Common myeloid progenitor, CD34-positive (primary cell): ENCODE measurements at regions not wholly inside any gene's neighbourhood (a gene's known extent, or its start where the extent isn't known, plus 50 kb on each side); places are given as distances from the start of the nearest gene placed in this dataset.

Experiments used
- CTCF ChIA-PET: fragments of 350-600 bp; sonication (Branson Sonifier 250); formaldehyde crosslinking; loops from one replicate; lab custom pipeline; 2021; ENCODE audit warnings: antibody characterized with exemption; lab: Charles Lee
- POLR2A ChIA-PET: fragments of 350-600 bp; sonication (Branson Sonifier 250); formaldehyde crosslinking; loops from one replicate; lab custom pipeline; 2021; ENCODE audit warnings: antibody characterized with exemption; lab: Charles Lee
- DNase-seq, 3 donors: peaks; one replicate each; pipeline versions ENCODE4 v3.0.0 to v3.0.0-alpha.2; 2013
- H3K27ac ChIP-seq, 2 experiments: 1 replicate in 1 of 2; 2 replicates in 1 of 2; pipeline ENCODE4 v1.7.0; 2013; ENCODE audit warnings: inconsistent platforms in 2 of 2, low read length in 2 of 2, mild to moderate bottlenecking in 2 of 2, low read depth in 1 of 2, moderate library complexity in 1 of 2; ENCODE audit not compliant: severe bottlenecking in 2 of 2, insufficient read depth in 1 of 2, poor library complexity in 1 of 2
- H3K27me3 ChIP-seq, 5 experiments: replicated peaks in 2 of 5; 1 replicate in 3 of 5; 2 replicates in 2 of 5; pipeline versions ENCODE4 v1.6.1 to v1.7.0; 2013; ENCODE audit warnings: low read length in 4 of 5, mild to moderate bottlenecking in 2 of 5, moderate library complexity in 2 of 5, inconsistent platforms in 1 of 5; ENCODE audit not compliant: insufficient read depth in 5 of 5, control insufficient read depth in 4 of 5
- H3K36me3 ChIP-seq, 4 experiments: 1 replicate in 2 of 4; 2 replicates in 2 of 4; pipeline versions ENCODE4 v1.6.1 to v1.7.0; 2013; ENCODE audit warnings: low read length in 3 of 4, control low read depth in 1 of 4, mild to moderate bottlenecking in 1 of 4; ENCODE audit not compliant: control insufficient read depth in 4 of 4, insufficient read depth in 4 of 4
- H3K4me1 ChIP-seq, 4 experiments: 1 replicate in 3 of 4; 2 replicates in 1 of 4; pipeline versions ENCODE4 v1.6.1 to v1.7.1; 2013; ENCODE audit warnings: low read length in 3 of 4, mild to moderate bottlenecking in 3 of 4, control low read depth in 1 of 4, inconsistent platforms in 1 of 4, moderate library complexity in 1 of 4; ENCODE audit not compliant: control insufficient read depth in 4 of 4, insufficient read depth in 4 of 4; ENCODE audit errors: control extremely low read depth in 1 of 4
- H3K4me3 ChIP-seq, 7 experiments: 1 replicate in 4 of 7; 2 replicates in 3 of 7; pipeline versions ENCODE4 v1.5.1 to v1.7.0; 2013; ENCODE audit warnings: mild to moderate bottlenecking in 7 of 7, low read length in 6 of 7, moderate library complexity in 6 of 7, inconsistent platforms in 2 of 7, low read depth in 2 of 7, control low read depth in 1 of 7; ENCODE audit not compliant: insufficient read depth in 4 of 7, control insufficient read depth in 1 of 7; ENCODE audit errors: extremely low read depth in 1 of 7
- H3K9me3 ChIP-seq, 5 experiments: 1 replicate in 4 of 5; 2 replicates in 1 of 5; pipeline versions ENCODE4 v1.6.1 to v1.7.1; 2013; ENCODE audit warnings: low read length in 4 of 5, mild to moderate bottlenecking in 2 of 5, inconsistent platforms in 1 of 5, low read depth in 1 of 5, moderate library complexity in 1 of 5; ENCODE audit not compliant: control insufficient read depth in 4 of 5, insufficient read depth in 2 of 5; ENCODE audit errors: control extremely low read depth in 1 of 5
- WGBS: methylation state at CpG from one replicate; pipeline ENCODE4 v1.1.5; 2013; ENCODE audit not compliant: insufficient coverage; 5-methylcytosine and 5-hydroxymethylcytosine counted together

DNA sequence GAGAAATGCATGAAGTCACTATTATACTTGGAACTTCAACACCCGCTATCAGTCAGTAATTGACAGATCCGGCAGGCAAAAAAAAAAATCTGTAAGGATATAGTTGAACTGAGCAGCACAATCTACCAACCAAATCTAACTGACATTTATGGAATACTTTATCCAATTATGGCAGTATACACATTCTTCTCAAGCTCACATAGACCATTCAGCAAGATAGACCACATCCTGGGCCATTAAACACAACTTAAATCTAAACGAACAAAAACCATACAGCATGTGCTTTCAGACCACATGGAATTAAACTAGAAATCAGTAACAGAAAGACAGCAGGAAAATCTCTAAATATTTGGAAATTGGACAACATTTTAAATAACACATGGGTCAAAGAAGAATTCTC is 112.7 kb downstream of the MPP7 start:
- H3K9me3 ChIP-seq = peaks cover 0 to 2% (median 0%) of the 10 kb centered on the region in 5 experiments
- H3K27me3 ChIP-seq = no peaks in the 10 kb centered on the region
- no peak overlapping the region for H3K27ac ChIP-seq
- ChIA-PET POLR2A (no interaction called here), CTCF (no interaction called here)
- no peak for DNase-seq
- no peaks in the 10 kb centered on the region for H3K4me1 ChIP-seq
- WGBS = 84% methylated on average over 2 of the region's 3 CpGs
- H3K4me3 ChIP-seq = no peak overlapping the region
- no peaks in the 10 kb centered on the region for H3K36me3 ChIP-seq

GRCh38 chr10:28188526-28188925 is 114.3 kb downstream of the MPP7 start:
- no peaks in the 10 kb centered on the region for H3K4me1 ChIP-seq
- WGBS = no CpG with 5 or more reads among the region's 3 CpGs
- POLR2A ChIA-PET = no interaction called here

DNA sequence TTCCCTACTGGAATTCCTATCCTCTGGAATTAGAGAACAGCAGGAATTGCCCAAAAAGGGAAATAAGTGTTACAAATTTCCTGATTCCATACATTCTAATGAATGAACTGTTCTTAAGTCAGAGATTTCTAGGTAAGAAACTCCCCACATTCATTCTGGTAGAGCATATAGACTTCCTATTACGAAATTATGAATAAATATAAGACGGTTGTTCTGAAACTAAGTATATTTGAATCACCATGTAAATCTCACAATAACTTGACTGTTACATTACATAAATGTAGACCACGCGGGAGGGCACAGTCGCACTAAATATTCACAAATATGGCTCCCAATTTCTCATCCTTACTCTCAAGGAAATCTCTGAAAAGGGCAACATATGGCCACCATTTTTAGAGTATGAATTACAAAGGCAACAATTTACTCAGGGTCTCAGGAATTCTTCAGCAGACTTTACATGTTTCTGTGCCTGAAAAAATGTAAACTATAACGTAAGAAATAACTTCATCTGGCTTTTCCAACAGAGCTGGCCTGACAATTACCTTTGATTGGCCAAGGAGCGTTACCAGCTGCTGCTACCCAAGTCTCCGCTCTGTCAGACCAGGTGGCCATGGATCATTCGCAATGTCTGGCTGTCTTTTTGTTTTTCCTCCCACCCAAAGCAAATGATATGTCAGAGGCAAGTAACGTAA is 115.8 kb downstream of the MPP7 start:
- Histone ChIP-seq H3K36me3 (no peaks in the 10 kb centered on the region), H3K4me1 (no peaks in the 10 kb centered on the region), H3K27ac (no peak overlapping the region), H3K4me3 (no peak overlapping the region), H3K27me3 (no peaks in the 10 kb centered on the region), H3K9me3 (peaks cover 0 to 2% (median 0%) of the 10 kb centered on the region in 5 experiments)
- 98% methylated on average over 7 of the region's 10 CpGs for WGBS
- no peak for DNase-seq
- ChIA-PET CTCF (no interaction called here), POLR2A (no interaction called here)

More at GRCh38 chr10:28188526-28188925, 114.3 kb downstream of the MPP7 start:
- H3K27ac ChIP-seq = no peak overlapping the region
- CTCF ChIA-PET = no interaction called here
- DNase-seq = no peak
- peaks cover 0 to 2% (median 0%) of the 10 kb centered on the region in 5 experiments for H3K9me3 ChIP-seq
- H3K36me3 ChIP-seq = no peaks in the 10 kb centered on the region
- no peaks in the 10 kb centered on the region for H3K27me3 ChIP-seq
- no peak overlapping the region for H3K4me3 ChIP-seq

DNA sequence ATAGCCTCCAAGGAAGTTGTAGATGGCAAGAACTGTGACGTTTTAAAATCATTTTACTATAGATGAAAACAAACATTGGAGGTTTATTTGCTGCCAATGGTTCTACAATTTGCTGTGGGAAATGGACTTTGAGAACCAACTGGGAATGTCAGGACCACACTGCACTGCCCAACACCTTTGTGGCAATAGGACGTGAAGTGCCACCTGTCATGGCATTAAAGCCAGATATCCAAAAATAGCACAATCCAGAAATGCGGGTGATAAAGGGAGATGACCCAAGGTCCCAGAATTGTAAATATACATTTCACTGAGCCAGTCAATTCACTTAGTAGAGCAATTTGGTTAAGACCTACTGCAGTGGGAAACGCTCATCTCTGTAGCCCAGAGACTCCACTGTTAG is 116.4 kb downstream of the MPP7 start:
- ChIA-PET POLR2A (no interaction called here), CTCF (no interaction called here)
- Histone ChIP-seq H3K27ac (no peak overlapping the region), H3K4me1 (no peaks in the 10 kb centered on the region), H3K36me3 (no peaks in the 10 kb centered on the region), H3K27me3 (no peaks in the 10 kb centered on the region), H3K9me3 (peaks cover 0 to 2% (median 0%) of the 10 kb centered on the region in 5 experiments), H3K4me3 (no peak overlapping the region)
- 100% methylated on average over 1 of the region's 4 CpGs for WGBS
- no peak for DNase-seq

- H3K9me3 ChIP-seq = no peaks in the 10 kb centered on the region
- H3K27ac ChIP-seq = no peak overlapping the region
- no CpG with 5 or more reads among the region's 1 CpG for whole genome bisulfite sequencing
- ChIA-PET CTCF (no interaction called here), POLR2A (no interaction called here)
- no peaks in the 10 kb centered on the region for H3K27me3 ChIP-seq
- no peak for DNase-seq
- H3K4me1 ChIP-seq = no peaks in the 10 kb centered on the region
- H3K4me3 ChIP-seq = no peak overlapping the region
- no peaks in the 10 kb centered on the region for H3K36me3 ChIP-seq
Observed at GRCh38 chr10:28184810-28185209, 118.1 kb downstream of the MPP7 start.

GRCh38 chr10:28181478-28182096 is 121.3 kb downstream of the MPP7 start:
- H3K4me1 ChIP-seq = peaks cover 0 to 13% (median 5%) of the 10 kb centered on the region in 4 experiments
- H3K9me3 ChIP-seq = no peaks in the 10 kb centered on the region
- CTCF ChIA-PET = interaction anchor here (1.0 kb wide), 1 partner anchor 441 kb away, joined by 3 read pairs; no protein-coding TSS in a partner anchor
- H3K27ac ChIP-seq = no peak overlapping the region
- no peak for DNase-seq
- WGBS = 86% methylated on average over 4 of the region's 7 CpGs
- no peaks in the 10 kb centered on the region for H3K36me3 ChIP-seq
- H3K4me3 ChIP-seq = no peak overlapping the region
- POLR2A ChIA-PET = no interaction called here
- H3K27me3 ChIP-seq = no peaks in the 10 kb centered on the region

DNA sequence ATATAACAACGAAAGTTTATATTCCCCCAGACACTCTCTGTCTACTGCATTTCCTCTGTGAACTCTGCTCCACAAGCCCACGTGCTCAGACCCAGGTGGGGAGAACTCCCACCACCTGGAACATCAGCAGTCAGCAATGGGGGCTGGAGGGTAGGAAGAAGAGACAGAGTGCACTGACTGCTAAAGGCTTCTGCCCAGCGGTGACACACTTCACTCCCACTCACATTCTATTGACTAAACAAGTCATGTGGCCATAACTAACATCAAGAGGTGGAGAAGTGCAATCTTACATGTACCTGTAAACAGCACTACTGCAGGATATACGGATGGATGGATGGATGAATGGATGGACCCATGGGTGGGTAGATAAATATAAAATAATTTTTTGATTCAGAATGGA is 122.2 kb downstream of the MPP7 start:
- Histone ChIP-seq H3K27me3 (no peaks in the 10 kb centered on the region), H3K4me3 (no peak overlapping the region), H3K27ac (no peak overlapping the region), H3K9me3 (no peaks in the 10 kb centered on the region), H3K4me1 (peaks cover 0 to 13% (median 5%) of the 10 kb centered on the region in 4 experiments), H3K36me3 (no peaks in the 10 kb centered on the region)
- DNase-seq = no peak
- no CpG with 5 or more reads among the region's 4 CpGs for WGBS
- CTCF ChIA-PET = interaction anchor here (1.0 kb wide), 1 partner anchor 440 kb away, joined by 3 read pairs; no protein-coding TSS in a partner anchor
- POLR2A ChIA-PET = no interaction called here
